GM21529 (cell line): ENCODE measurements at regions not wholly inside any gene's neighbourhood (a gene's known extent, or its start where the extent isn't known, plus 50 kb on each side); places are given as distances from the start of the nearest gene placed in this dataset.
"Not testable (repeated sequence)": the region's sequence is repeated elsewhere in the genome, so short reads cannot be mapped to it uniquely, and the experiment has no call there.

Experiments
- ATAC-seq: cut with Tn5 transposase; IDR thresholded peaks from one replicate; pipeline ENCODE4 v1.9.1; 2021; ENCODE audit not compliant: unreplicated experiment

DNA sequence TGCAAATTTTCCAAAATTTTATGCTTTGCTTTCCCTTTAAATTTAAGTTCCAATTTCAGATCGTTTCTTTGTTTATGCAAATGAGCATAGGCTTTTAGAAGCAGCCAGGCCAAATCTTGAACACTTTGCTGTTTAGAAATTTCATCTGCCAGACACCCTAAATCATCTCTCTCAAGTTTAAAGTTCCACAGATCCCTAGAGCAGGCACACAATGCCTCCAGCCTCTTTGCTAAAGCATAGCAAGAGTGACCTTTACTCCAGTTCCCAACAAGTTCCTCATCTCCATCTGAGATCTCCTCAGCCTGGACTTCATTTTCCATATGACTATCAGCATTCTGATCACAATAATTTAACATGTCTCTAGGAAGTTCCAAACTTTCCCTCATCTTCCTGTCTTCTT is 254.5 kb downstream of the DLL1 start:
- not testable (repeated sequence) for ATAC-seq

DNA sequence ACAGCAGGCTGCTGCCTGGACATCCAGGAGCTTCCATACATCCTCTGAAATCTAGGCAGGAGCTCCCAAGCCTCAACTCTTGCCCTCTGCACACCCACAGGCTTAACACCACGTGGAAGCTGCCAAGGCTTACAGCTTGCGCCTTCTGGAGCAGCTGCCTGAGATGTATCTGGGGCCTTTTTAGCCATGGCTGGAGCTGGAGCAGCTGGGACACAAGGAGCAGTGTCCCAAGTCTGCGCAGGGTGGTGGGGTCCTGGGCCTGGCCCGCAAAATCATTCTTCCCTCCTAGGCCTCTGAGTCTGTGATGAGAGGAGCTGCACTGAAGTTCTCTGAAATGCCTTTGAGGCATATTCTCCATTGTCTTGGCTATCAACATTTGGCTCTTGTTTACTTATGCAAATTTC is 255.0 kb downstream of the DLL1 start:
- no peak for ATAC-seq

DNA sequence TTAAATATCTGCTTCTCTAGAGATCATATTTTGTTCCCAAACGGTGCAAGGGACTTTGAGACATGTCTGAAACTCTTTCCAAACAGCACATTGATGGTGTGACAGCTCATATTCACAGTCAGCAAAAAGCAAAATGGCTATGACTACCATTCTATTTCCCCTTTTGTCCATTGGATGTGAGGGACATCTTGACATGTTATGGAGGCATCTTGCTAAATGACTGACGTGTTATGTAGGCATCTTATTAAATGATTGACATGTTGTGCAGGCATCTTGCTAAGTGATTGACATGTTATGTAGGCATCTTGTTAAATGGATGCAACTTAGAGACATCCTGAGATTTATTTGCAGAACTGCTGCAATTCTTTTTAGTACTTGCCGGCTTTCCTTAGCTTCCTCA is 255.8 kb downstream of the DLL1 start:
- ATAC-seq: no peak

DNA sequence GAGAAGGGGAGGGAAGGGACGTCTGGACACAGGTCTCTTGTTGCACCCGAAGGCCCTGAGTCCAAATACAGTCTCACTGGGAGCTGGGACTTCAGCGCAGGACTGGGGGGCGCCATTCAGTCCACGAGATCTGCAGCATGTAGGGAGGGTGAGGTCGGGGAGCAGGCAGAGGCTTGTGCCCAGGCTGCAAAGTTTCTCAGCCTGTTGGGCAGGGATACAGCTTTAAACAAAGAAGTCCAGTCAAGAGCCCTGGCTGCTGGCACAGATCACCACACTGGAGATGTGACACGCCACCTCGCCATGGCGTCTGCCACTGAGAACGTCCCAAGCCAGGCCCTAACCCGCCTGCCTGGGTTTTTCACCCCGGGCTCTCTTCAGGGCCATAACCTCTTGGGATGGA is 256.6 kb downstream of the DLL1 start:
- ATAC-seq: no peak

GRCh38 chr6:170033666-170034065 is 257.2 kb downstream of the DLL1 start:
- ATAC-seq: no peak

DNA sequence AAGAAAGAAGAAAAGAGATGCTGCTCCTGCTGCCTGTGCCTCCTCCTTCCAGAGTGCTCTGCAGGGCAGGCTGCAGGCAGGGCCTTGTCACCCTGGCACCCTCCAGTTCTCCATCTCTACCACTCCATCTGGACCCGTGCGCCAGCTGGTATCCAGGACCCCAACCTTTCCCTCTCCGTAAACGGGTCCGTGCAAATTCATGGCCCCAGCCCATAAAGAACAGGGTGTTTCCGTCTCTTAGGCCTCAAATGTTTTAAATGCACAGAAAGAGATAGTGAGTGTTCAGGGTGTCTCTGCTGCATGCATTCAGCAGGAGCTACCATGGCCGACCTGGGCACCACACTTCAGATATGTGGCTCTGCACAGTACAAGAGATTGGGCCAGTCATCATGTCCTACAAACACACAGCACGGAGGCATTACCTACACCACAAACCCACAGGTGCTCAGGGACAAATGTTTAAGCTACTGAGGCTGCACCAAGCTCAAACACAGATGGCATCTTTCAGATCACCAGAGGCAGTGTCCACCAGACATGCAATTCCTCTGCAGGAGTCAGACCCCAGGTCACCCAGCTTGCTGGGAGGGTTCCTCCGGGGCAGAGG is 258.1 kb downstream of the DLL1 start:
- no peak for ATAC-seq

- no peak for ATAC-seq
Measured at GRCh38 chr6:170032197-170032596, 258.7 kb downstream of the DLL1 start.

DNA sequence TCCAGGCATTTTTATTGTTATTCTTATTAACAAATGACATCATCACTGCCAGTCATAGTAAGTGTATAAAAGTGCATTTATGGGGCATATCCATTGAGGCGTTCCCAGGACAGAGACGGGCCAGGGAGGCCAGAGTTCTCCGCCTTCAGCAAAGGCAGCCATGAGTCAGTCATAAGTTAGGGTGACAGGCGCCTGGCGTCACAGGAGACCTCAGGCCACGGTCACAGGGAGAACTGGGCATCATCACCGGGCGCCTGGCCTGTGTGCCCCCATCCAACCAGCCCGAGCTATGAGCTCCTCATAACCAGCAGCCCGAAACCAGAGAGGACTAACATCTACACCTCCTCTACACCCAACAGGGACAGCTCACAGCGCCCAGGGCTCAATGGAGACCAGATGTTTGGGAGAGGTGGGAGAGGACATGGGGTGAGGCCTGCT is 259.2 kb downstream of the DLL1 start:
- no peak for ATAC-seq

- ATAC-seq: no peak
Measured at GRCh38 chr6:170030821-170031471, 259.9 kb downstream of the DLL1 start.

- ATAC-seq: no peak
Measured at GRCh38 chr6:170030284-170030815, 260.5 kb downstream of the DLL1 start.

DNA sequence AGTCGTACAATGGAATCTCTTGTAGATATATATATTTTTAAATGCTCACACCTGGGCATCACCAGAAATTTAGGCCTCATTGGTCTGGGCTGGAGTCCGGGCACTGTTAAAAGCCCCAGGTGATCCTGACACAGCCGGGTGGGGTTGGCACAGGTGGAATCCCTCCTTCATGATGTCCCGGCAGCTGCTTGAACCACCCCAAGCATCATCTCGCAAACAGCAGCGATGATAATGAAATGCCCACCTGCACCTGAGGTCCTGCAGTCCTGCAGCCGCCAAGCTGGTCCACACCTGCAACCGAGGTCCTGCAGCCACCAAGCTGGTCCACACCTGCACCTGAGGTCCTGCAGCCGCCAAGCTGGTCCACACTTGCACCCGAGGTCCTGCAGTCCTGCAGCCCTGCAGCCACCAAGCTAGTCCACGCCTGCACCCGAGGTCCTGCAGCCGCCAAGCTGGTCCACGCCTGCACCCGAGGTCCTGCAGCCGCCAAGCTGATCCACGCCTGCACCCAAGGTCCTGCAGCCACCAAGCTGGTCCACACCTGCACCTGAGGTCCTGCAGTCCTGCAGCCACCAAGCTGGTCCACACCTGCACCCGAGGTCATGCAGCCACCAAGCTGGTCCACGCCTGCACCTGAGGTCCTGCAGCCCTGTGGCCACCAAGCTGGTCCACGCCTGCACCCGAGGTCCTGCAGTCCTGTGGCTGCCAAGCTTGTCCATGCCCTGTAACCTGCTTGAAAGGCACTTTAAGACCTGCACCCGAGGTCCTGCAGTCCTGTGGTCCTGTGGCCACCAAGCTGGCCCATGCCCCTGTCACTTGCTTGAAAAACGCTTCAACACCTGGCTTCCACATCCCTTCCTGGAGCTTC is 261.2 kb downstream of the DLL1 start:
- ATAC-seq: no peak

DNA sequence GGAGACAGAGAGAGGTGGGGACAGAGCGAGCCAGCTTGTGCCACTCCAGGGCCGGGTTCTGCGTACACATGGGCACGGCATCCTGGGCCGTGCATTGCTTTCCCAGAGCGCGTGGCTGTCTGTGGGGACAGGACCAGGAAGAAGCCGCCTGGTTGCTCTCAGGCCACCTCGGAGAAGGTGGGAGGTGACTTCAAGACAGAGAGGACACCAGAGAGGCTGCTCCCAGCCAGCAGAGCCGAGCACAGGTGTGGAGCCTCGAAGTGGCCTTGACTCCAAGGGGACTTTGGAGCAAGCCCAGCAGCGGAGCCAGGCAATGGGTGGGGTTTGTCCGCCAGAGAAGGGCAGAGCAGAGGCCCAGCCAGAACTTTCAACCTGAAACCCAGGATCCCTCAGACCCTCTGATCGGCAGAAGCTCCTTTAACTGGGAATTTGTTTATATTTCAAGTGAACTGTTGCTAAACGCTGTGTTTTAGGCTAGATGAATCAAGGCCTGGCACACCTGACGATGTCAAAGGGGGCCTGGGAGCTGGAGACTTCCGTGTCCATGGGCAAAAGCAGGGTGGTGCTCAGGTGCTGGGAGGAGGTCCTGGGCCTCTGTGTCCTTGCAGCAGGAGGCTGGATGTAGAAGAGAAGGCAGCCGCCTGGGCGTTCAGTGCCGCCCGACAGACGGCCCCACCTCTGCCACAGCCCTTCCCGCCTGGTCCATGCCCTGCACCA is 262.1 kb downstream of the DLL1 start:
- ATAC-seq: no peak

DNA sequence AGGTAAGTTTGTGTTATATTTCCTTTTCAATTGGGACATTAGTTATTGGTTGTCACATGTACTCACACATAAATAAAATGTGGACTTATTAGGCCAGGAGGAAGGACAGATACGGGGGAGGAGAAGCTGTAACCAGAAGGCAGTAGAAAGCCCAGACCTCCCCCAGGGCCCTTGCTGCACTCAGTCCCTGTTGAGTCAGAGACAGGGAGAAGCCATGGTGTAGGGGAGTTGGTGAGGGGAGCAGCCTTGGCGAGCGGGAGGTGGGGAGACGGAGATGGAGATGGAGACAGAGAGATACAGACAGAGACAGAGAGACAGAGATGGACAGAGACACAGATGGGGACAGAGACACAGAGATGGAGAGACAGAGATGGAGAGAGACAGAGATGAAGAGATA is 263.2 kb downstream of the DLL1 start:
- ATAC-seq: no peak

DNA sequence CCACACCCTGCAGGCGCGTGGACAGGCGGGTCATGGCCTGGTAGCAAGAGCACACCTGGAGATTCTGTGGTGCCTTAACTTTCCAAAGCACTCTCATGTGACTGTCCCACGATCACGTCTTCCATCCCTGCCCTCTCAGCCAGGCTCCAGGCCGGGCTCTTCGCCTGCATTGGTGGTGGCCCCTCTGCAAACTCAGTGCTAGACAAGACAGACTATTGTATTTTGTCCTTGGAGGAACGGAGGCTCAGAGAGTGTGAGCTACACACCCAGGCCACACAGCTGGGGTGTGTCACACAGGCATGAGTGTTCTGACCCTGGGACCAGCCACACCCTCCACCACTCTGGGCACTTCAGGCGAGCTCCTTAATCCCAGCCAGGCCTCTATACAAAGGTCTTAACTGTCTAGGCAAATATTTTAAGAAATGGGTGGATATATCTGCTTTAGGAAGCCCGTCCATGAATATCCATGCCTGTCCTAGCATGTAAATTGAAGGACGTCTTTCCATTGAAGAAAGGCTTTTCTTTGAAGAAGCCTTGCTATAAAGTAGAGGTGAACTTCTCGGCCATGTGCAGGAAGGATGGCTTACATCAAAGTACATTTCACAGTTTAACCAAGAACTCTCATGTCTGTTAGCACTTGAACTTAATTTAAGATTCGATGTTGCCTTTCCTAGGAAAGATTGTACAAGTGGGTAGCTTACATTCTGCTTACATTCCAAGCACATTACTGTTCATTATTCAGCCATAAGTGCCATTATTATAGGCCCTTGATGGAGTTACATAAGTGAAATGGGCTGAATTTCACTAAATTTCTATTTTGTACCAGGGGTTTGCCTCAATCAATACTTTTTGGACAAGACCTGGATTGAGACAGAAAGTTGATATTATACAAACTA is 263.9 kb downstream of the DLL1 start:
- no peak for ATAC-seq

- no peak for ATAC-seq
Measured at GRCh38 chr6:170025935-170026750, 264.7 kb downstream of the DLL1 start.

GRCh38 chr6:170025341-170025911 is 265.5 kb downstream of the DLL1 start:
- no peak for ATAC-seq

- no peak for ATAC-seq
Measured at GRCh38 chr6:170024940-170025339, 265.9 kb downstream of the DLL1 start.

DNA sequence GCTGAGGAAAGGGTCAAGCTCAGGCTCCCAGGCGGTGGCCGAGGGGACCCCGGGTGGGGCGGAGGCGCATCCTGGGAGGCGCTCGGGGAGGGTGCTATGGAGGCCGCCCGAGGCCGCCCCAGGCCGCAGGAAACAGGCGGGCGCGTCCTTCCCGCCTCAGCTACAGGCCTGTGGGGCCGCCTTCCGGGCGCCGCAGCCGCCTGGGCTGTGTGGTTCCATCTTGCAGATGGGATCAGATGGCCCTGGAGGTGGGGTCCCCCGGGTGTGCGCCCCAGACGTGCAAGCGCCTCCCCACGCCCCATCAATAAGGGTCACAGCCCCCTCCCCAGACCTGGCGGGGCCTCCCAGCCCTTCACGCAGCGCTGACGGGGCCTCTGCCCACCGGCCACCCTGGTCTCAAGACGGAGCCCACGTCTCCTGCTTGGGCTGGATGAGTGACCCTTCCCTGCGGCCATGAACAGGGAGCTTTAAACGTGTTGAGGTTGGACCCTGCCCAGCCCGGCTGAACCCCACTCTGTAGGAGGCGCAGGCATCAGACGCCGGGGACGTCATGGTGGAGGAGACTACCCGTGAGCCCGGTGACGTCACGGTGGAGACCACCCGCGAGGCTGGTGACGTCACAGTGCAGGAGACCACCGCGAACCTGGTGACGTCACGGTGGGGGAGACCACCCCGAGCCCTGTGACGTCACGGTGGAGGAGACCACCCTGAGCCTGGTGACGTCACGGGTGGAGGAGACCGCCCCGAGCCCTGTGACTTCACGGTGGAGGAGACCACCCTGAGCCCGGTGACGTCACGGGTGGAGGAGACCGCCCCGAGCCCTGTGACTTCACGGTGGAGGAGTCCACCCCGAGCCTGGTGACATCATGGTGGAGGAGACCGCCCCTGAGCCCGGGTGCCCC is 267.0 kb downstream of the DLL1 start:
- ATAC-seq: no peak
